Smooth muscle cell (in vitro differentiated cells): ENCODE measurements at regions not wholly inside any gene's neighbourhood (a gene's known extent, or its start where the extent isn't known, plus 50 kb on each side); places are given as distances from the start of the nearest gene placed in this dataset.

Experiments
- DNase-seq: peaks from one replicate; lab custom pipeline; 2025; ENCODE audit not compliant: unreplicated experiment; lab: John Stamatoyannopoulos, UW
- H2AFZ ChIP-seq: fragments of 200-600 bp; sonication (generic); 2 replicates; pipeline ENCODE4 v1.6.0; 2016; ENCODE audit warnings: antibody characterized with exemption, low read depth, mild to moderate bottlenecking
- H3F3A ChIP-seq: fragments of 200-600 bp; sonication (generic); 2 replicates; pipeline ENCODE4 v1.6.0; 2017; ENCODE audit warnings: antibody characterized with exemption, low read depth
- H3K27ac ChIP-seq: fragments of 200-600 bp; sonication (generic); 2 replicates; pipeline ENCODE4 v1.5.1; 2016; ENCODE audit warnings: low read depth, mild to moderate bottlenecking
- H3K27me3 ChIP-seq: fragments of 200-600 bp; sonication (generic); 2 replicates; pipeline ENCODE4 v1.6.1; 2016; ENCODE audit warnings: low read depth, mild to moderate bottlenecking
- H3K36me3 ChIP-seq: fragments of 200-600 bp; sonication (generic); 2 replicates; pipeline ENCODE4 v1.5.1; 2016; ENCODE audit warnings: low read depth
- H3K4me1 ChIP-seq: fragments of 200-600 bp; sonication (generic); 2 replicates; pipeline ENCODE4 v1.5.1; 2016; ENCODE audit warnings: low read depth
- H3K4me2 ChIP-seq: fragments of 200-600 bp; sonication (generic); 2 replicates; pipeline ENCODE4 v1.6.0; 2016; ENCODE audit warnings: mild to moderate bottlenecking
- H3K4me3 ChIP-seq: fragments of 200-600 bp; sonication (generic); 2 replicates; pipeline ENCODE4 v1.5.1; 2016; ENCODE audit warnings: mild to moderate bottlenecking
- H3K79me2 ChIP-seq: fragments of 200-600 bp; sonication (generic); 2 replicates; pipeline ENCODE4 v1.6.0; 2016; ENCODE audit warnings: low read depth, mild to moderate bottlenecking
- H3K9ac ChIP-seq: fragments of 200-600 bp; sonication (generic); 2 replicates; pipeline ENCODE4 v1.6.0; 2016; ENCODE audit warnings: low read depth
- H3K9me3 ChIP-seq: fragments of 200-600 bp; sonication (generic); replicated peaks from 2 replicates; pipeline ENCODE4 v1.5.1; 2016; ENCODE audit warnings: low read depth
- H4K20me1 ChIP-seq: fragments of 200-600 bp; sonication (generic); 2 replicates; pipeline ENCODE4 v1.6.0; 2016; ENCODE audit warnings: low read depth
- WGBS: methylation state at CpG from one replicate; pipeline ENCODE4 v1.1.7; 2016; ENCODE audit warnings: low lambda C conversion rate; 5-methylcytosine and 5-hydroxymethylcytosine counted together
- TF ChIP-seq, protein P1 (sequence below): fragments of 200-600 bp; sonication (generic); IDR thresholded peaks from 2 replicates; pipeline ENCODE4 v1.5.1; 2017; ENCODE audit warnings: borderline replicate concordance, mild to moderate bottlenecking, antibody characterized with exemption; ENCODE audit not compliant: insufficient read depth, poor library complexity, severe bottlenecking

DNA sequence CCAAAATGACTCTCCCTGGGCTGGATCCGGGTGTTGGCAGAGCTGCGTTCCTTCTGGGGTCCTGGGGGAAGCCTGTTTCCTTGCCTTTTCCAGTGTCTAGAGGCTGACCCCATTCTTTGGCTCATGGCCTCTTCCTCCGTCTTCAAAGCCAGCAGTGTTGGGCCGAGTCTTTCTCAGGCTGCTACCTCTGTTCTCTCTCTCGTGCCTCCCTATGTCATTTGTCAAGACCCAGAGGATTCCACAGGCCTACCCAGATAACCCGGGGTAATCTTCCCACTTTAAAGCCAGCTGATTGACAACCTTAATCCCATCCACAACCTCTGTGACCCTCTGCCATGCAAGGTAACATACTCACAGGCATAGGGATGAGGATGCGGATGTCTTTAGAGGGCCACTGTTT is 55.0 kb upstream of the KCNMB1 start:
- Histone ChIP-seq H2AFZ (no peak overlapping the region), H3K4me3 (no peak overlapping the region), H3K36me3 (no peaks in the 10 kb centered on the region), H3K4me2 (no peak overlapping the region), H3K4me1 (no peaks in the 10 kb centered on the region), H3K9ac (no peak overlapping the region), H3K27me3 (no peaks in the 10 kb centered on the region), H3K79me2 (no peaks in the 10 kb centered on the region), H3F3A (no peaks in the 10 kb centered on the region), H3K9me3 (no peaks in the 10 kb centered on the region), H3K27ac (no peak overlapping the region), H4K20me1 (no peaks in the 10 kb centered on the region)
- TF ChIP-seq, protein P1, sequence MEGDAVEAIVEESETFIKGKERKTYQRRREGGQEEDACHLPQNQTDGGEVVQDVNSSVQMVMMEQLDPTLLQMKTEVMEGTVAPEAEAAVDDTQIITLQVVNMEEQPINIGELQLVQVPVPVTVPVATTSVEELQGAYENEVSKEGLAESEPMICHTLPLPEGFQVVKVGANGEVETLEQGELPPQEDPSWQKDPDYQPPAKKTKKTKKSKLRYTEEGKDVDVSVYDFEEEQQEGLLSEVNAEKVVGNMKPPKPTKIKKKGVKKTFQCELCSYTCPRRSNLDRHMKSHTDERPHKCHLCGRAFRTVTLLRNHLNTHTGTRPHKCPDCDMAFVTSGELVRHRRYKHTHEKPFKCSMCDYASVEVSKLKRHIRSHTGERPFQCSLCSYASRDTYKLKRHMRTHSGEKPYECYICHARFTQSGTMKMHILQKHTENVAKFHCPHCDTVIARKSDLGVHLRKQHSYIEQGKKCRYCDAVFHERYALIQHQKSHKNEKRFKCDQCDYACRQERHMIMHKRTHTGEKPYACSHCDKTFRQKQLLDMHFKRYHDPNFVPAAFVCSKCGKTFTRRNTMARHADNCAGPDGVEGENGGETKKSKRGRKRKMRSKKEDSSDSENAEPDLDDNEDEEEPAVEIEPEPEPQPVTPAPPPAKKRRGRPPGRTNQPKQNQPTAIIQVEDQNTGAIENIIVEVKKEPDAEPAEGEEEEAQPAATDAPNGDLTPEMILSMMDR = no peak
- 85% methylated on average over 7 of the region's 7 CpGs for WGBS
- no peak for DNase-seq

DNA sequence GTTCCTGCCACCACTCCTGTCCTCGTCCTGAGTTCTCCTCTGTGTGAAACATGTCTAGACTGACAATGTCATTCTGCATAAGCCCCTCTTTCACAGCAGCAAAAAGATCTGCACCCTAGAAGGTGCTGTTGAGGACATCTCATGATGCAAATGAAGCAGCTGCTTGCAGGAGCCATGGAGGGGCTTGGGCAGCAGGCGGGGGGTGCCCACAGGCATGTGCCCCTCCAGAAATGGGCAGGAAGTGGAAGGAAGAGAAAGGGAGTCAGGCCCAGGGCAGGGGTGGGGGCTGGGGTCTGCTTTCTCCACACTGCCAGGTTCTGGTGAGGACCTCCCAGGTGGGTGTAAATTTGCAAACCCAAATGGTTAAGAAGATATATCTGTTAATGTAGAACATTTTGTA is 54.5 kb upstream of the KCNMB1 start:
- no peak for DNase-seq
- Histone ChIP-seq H3K36me3 (no peaks in the 10 kb centered on the region), H3F3A (no peaks in the 10 kb centered on the region), H4K20me1 (no peaks in the 10 kb centered on the region), H3K4me1 (no peaks in the 10 kb centered on the region), H3K4me3 (no peak overlapping the region), H3K27me3 (no peaks in the 10 kb centered on the region), H2AFZ (no peak overlapping the region), H3K79me2 (no peaks in the 10 kb centered on the region), H3K4me2 (no peak overlapping the region), H3K9me3 (no peaks in the 10 kb centered on the region), H3K27ac (no peak overlapping the region), H3K9ac (no peak overlapping the region)
- WGBS = 98% methylated on average over 2 of the region's 2 CpGs
- TF ChIP-seq, protein P1 = no peak

DNA sequence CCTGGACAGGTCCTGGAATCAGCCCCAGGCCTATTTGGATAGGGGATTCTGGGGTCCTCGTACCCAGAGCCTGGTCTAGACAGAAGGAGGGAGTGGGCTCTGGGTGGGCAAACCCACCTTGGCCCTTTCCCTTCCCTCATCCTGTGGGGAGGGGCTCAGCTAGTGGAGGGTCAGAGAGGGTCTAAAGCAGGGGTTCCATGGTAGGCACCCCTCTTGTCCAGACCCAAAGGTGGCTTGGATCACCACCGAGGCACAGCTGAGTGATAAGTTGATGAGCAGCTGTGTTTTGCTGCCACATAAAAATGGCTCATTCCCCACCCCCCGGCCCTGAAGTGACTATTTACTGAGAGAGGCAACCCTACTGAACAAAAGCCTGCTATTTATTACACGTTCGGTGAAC is 53.8 kb upstream of the KCNMB1 start:
- no peaks in the 10 kb centered on the region for H3K36me3 ChIP-seq
- no peak overlapping the region for H3K27ac ChIP-seq
- no peaks in the 10 kb centered on the region for H3K4me1 ChIP-seq
- H3F3A ChIP-seq = no peaks in the 10 kb centered on the region
- no peaks in the 10 kb centered on the region for H3K27me3 ChIP-seq
- 83% methylated on average over 5 of the region's 5 CpGs for WGBS
- H3K4me2 ChIP-seq = no peak overlapping the region
- TF ChIP-seq, protein P1 = no peak
- H4K20me1 ChIP-seq = no peaks in the 10 kb centered on the region
- H3K9ac ChIP-seq = no peak overlapping the region
- H3K79me2 ChIP-seq = no peaks in the 10 kb centered on the region
- H3K4me3 ChIP-seq = no peak overlapping the region
- H3K9me3 ChIP-seq = no peaks in the 10 kb centered on the region
- no peak overlapping the region for H2AFZ ChIP-seq
- no peak for DNase-seq

DNA sequence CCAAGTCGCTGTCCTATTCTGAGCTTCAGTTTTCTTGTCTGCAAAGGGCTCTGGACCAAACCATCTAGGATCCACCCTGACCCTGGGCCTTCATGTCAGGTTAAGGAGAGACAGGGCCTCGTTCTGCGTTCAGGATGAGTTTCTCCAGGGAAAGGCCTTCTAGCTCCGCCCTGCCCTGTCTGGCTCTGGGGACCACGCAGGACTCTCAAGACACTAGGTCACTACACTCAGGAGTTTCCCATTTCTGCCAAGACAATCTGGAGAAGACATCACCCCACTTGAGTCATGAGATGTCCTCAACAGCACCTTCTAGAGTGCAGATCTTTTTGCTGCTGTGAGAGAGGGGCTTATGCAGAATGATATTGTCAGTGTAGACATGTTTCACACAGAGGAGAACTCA is 53.2 kb upstream of the KCNMB1 start:
- DNase-seq = no peak
- no peak overlapping the region for H2AFZ ChIP-seq
- H3K79me2 ChIP-seq = no peaks in the 10 kb centered on the region
- no peaks in the 10 kb centered on the region for H4K20me1 ChIP-seq
- TF ChIP-seq, protein P1 = no peak
- no peak overlapping the region for H3K9ac ChIP-seq
- no peak overlapping the region for H3K27ac ChIP-seq
- H3K27me3 ChIP-seq = no peaks in the 10 kb centered on the region
- no peaks in the 10 kb centered on the region for H3K36me3 ChIP-seq
- H3K9me3 ChIP-seq = no peaks in the 10 kb centered on the region
- 87% methylated on average over 5 of the region's 5 CpGs for WGBS
- H3K4me1 ChIP-seq = no peaks in the 10 kb centered on the region
- H3F3A ChIP-seq = no peaks in the 10 kb centered on the region
- H3K4me2 ChIP-seq = no peak overlapping the region
- H3K4me3 ChIP-seq = no peak overlapping the region
